ENCODE measurements at regions not wholly inside any gene's neighbourhood (a gene's known extent, or its start where the extent isn't known, plus 50 kb on each side); places are given as distances from the start of the nearest gene placed in this dataset.

- TF ChIP-seq, protein P1, sequence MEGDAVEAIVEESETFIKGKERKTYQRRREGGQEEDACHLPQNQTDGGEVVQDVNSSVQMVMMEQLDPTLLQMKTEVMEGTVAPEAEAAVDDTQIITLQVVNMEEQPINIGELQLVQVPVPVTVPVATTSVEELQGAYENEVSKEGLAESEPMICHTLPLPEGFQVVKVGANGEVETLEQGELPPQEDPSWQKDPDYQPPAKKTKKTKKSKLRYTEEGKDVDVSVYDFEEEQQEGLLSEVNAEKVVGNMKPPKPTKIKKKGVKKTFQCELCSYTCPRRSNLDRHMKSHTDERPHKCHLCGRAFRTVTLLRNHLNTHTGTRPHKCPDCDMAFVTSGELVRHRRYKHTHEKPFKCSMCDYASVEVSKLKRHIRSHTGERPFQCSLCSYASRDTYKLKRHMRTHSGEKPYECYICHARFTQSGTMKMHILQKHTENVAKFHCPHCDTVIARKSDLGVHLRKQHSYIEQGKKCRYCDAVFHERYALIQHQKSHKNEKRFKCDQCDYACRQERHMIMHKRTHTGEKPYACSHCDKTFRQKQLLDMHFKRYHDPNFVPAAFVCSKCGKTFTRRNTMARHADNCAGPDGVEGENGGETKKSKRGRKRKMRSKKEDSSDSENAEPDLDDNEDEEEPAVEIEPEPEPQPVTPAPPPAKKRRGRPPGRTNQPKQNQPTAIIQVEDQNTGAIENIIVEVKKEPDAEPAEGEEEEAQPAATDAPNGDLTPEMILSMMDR (IDR thresholded peaks at IDR 0.05; ENCODE audit: low read length): no peak
- no peak for TF ChIP-seq EZH2phosphoT487 (IDR thresholded peaks at IDR 0.05; ENCODE audit: low read length)
- TF ChIP-seq EZH2 (optimal IDR thresholded peaks at IDR 0.05; ENCODE audit: low read depth, low read length): no peak
Observed at GRCh38 chr6:28586962-28587745, 61.5 kb downstream of the GPX5 start.
